GM12872 (cell line): ENCODE measurements at regions not wholly inside any gene's neighbourhood (a gene's known extent, or its start where the extent isn't known, plus 50 kb on each side); places are given as distances from the start of the nearest gene placed in this dataset.

Source experiments
- CTCF ChIP-seq: IDR thresholded peaks from 3 replicates; pipeline ENCODE4 v1.5.1; 2011; ENCODE audit warnings: low read depth, mild to moderate bottlenecking, low read length, moderate library complexity; ENCODE audit not compliant: insufficient read depth

DNA sequence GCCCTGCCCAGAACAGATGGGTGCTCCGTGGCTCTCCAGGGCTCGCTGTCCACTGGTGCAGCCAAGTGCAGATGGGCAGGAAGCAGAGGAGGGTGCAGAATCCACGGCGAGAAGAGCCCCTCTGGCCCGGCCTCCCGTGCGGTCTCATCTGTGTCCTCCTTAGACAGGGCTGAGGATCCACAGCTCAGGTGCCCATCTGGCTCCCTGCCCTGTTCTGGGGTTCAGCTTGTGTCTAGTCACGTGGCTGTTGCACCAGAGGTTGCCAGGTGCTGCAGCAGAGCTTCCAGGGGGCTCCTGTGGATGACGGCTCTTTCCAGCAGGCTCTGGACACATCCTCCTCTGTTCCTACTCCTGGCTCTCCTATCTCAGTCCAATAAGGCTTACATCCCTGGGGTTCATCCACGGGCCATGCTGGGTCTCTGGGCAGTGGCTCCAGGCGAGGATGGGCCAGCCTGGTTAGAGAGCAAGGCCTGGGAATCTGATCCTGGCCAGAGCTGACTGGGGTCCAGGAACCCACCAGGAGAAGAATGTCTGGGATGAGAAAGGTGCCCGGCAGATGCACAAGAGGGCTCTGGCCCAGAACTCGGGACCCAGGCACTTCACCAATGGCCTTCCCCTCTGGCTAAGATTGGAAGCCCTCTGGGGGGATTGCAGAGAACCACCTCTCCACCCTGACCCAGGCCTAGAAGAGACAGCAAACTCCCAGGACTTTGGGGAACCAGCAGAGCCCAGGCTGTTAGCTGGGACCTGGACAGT is 116.3 kb upstream of the ID2 start:
- no peak for TF ChIP-seq CTCF

DNA sequence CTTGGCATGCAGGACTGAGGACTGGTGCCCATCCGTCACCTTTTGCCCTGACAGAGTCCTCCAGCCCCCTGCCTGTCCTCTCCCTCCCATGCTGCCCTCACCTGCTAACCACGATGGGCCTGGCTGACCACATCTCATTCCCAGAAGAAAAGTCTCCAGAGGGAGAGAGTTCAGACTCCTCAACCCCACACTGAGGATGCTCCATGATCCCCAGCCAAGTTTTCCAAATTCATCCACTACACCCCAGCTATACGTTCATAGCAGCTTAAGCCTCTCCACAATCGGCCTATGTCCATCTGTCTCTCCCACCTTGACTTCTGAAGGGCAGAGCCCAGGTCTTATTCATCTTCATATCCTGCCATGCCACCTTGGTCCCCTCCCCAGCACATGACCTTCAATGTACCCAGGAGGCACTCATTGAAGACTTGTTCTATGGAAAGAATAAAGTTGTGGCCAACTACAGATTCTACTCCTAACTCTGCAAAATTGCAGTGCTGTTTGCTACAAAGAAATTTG is 115.6 kb upstream of the ID2 start:
- TF ChIP-seq CTCF: no peak

DNA sequence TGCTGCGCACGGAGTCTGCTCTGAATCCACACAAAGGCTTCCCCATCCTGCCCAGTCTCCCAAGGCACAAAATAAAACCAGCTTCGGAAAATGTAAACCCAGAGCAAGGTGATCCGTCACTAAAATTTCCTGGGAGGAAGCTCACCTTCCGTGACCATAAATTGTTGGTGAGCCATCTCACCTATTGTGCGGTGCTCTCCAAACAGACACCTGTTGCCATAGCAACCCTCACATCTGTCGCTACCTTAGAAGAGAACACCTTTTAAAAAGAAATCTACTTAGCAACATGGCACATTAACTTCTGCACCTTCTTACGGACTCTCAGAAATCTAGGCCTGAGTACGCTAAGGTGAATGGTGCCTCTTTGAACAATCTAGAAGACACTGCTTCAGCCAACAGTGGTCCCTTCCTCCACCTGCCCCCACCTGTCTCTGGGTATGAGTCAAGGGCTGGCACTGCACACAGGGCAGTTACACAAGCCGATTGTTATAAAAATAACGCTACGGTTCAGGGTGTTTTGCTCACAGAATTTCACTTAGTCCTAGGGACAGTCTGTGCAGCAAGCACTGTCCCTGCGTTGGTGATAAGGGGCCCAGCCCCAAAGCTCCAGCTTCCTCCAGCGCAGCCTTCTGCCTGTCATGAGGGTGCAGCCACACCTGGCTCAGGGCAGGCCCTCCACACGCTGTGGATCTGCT is 114.9 kb upstream of the ID2 start:
- TF ChIP-seq CTCF: no peak

DNA sequence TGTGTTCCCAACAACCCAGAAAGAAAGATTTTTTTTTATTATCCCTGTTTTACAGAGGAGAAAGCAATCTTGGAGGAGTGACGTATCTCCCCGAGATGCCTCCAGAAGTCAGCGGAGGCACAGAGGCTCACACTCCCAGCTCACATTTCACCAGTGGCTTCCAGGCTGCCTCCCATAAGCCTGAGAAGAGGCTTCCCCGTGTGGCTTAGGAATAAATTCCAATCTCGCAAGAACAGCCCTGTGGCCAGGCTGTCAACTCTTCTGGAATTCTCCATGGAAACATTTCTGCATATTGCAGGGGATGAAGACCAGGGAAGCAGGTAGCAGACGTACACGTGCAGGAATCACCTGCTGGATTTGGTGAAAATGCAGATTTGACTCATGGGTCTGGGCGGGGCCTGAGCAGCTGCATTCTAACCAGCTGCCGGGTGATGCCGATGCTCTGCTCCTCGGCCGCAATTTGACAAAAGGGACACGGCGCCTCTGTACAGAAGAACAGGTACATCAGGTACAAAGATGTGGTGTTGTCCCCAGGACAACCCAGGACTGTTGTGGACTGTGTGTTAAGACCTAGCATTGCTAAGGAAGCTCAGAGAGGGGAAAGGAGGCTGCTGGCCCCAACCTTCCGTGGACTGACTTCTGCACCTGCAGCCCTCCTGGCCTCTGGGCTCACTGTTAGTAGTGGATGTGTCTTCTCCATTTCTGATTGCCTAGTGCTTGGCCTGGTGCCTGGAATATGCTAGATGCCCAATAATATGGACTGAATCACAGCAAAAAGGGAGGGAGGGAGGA is 114.2 kb upstream of the ID2 start:
- no peak for TF ChIP-seq CTCF

GRCh38 chr2:8568543-8569302 is 113.1 kb upstream of the ID2 start:
- TF ChIP-seq CTCF: no peak

DNA sequence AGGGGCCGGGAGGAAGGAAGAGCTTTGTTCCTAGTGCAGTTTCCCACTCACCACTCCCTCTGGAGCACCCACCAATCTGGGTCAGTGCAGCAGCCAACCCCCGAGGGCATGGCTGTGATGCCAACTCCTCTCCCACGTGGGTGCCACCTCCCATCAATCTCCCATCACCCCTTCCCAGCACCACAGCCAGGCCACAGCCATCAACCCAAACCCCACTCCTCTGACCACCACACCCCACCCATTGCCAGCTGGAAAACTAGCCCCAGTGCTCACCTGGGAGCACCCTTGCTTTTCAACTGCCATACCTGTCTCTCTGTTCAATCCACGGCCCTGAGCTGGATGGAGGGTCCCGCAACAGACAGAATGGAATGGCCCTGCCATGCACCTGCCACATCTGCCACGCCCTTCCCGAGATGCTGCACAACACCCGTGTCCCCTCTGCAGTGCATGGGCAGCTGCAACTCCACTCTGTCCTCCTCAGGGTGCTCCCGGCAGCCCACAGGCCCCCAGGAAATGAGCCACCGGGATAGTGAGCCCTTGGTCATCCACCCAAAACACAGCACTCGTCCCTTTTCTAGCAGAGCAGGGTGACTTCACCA is 112.4 kb upstream of the ID2 start:
- TF ChIP-seq CTCF: no peak

DNA sequence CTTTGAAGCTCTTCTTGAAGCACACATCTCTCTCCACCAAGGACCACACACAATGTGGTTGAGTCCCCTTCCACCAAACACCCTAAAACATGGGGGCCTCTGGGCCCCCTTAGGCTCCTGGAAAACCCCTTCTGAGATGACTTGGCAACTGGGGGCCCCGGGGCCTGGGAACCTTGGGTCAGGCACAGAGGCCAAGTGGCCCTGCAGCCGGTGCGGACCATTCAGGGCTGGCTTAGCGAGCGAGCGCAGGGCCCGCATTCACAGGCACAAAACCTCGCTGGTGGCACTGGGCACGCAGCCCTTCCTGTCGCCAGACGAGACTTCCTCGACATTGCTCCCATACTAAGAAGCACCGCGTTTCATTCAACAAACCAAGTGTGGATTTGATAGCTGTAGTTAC is 111.2 kb upstream of the ID2 start:
- no peak for TF ChIP-seq CTCF
